B cell (primary cell): ENCODE measurements at regions not wholly inside any gene's neighbourhood (a gene's known extent, or its start where the extent isn't known, plus 50 kb on each side); places are given as distances from the start of the nearest gene placed in this dataset.

Experiments
- EZH2 ChIP-seq: IDR thresholded peaks from 2 replicates; pipeline ENCODE4 v1.6.1; 2012; ENCODE audit warnings: borderline replicate concordance, low read depth, mild to moderate bottlenecking, moderate library complexity, low read length; ENCODE audit not compliant: insufficient read depth, poor library complexity, severe bottlenecking
- TF ChIP-seq, protein P1 (sequence below): fragments of 200-600 bp; IDR thresholded peaks from one replicate; pipeline ENCODE4 v1.8.0; 2022; ENCODE audit warnings: antibody characterized with exemption, mild to moderate bottlenecking

- TF ChIP-seq, protein P1, sequence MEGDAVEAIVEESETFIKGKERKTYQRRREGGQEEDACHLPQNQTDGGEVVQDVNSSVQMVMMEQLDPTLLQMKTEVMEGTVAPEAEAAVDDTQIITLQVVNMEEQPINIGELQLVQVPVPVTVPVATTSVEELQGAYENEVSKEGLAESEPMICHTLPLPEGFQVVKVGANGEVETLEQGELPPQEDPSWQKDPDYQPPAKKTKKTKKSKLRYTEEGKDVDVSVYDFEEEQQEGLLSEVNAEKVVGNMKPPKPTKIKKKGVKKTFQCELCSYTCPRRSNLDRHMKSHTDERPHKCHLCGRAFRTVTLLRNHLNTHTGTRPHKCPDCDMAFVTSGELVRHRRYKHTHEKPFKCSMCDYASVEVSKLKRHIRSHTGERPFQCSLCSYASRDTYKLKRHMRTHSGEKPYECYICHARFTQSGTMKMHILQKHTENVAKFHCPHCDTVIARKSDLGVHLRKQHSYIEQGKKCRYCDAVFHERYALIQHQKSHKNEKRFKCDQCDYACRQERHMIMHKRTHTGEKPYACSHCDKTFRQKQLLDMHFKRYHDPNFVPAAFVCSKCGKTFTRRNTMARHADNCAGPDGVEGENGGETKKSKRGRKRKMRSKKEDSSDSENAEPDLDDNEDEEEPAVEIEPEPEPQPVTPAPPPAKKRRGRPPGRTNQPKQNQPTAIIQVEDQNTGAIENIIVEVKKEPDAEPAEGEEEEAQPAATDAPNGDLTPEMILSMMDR = no peak
- no peak for TF ChIP-seq EZH2
These were observed 860.3 kb upstream of the NDST4 start for GRCh38 chr4:115973768-115974167.
